ENCODE measurements at regions not wholly inside any gene's neighbourhood (a gene's known extent, or its start where the extent isn't known, plus 50 kb on each side); places are given as distances from the start of the nearest gene placed in this dataset.

- TF ChIP-seq CTCF (IDR thresholded peaks at IDR 0.05) (no peak), POLR2A (IDR thresholded peaks at IDR 0.05) (no peak)
Measured at GRCh38 chr3:98954242-98954641, 52.7 kb upstream of the DCBLD2 start.

All from esophagus squamous epithelium (tissue), 4 donors.